GM12891 (cell line): ENCODE measurements at regions not wholly inside any gene's neighbourhood (a gene's known extent, or its start where the extent isn't known, plus 50 kb on each side); places are given as distances from the start of the nearest gene placed in this dataset.

Source experiments
- DNase-seq: peaks from one replicate; pipeline ENCODE4 v3.0.0; 2011; ENCODE audit warnings: low spot score; ENCODE audit not compliant: insufficient read length
- FAIRE-seq: peaks from 2 replicates; lab custom pipeline; 2011; peaks lifted over from hg19 to GRCh38; lab: Jason Lieb, UNC
- PAX5 ChIP-seq: IDR thresholded peaks from 2 replicates; pipeline ENCODE4 v1.6.1; 2011; ENCODE audit warnings: low read length, moderate library complexity, mild to moderate bottlenecking; ENCODE audit not compliant: insufficient read depth, severe bottlenecking
- POLR2A ChIP-seq: IDR thresholded peaks from 2 replicates; pipeline ENCODE4 v1.6.1; 2011; ENCODE audit warnings: low read depth, low read length, control low read depth
- POLR2AphosphoS5 ChIP-seq: IDR thresholded peaks from 2 replicates; pipeline ENCODE4 v1.6.1; 2011; ENCODE audit warnings: low read depth, low read length, control low read depth
- POU2F2 ChIP-seq: IDR thresholded peaks from 2 replicates; pipeline ENCODE4 v1.6.1; 2011; ENCODE audit warnings: low read depth, mild to moderate bottlenecking, control low read depth, low read length, moderate library complexity
- SPI1 ChIP-seq: IDR thresholded peaks from 2 replicates; pipeline ENCODE4 v1.6.1; 2011; ENCODE audit warnings: low read depth, low read length, control low read depth
- TAF1 ChIP-seq: IDR thresholded peaks from 2 replicates; pipeline ENCODE4 v1.6.1; 2011; ENCODE audit warnings: low read depth, low read length, control low read depth

- no peak for TF ChIP-seq POLR2AphosphoS5
- TF ChIP-seq PAX5, result no peak
- no peak for TF ChIP-seq POLR2A
- no peak for TF ChIP-seq POU2F2
- no peak for TF ChIP-seq SPI1
- TF ChIP-seq TAF1, result no peak
- DNase-seq, result no peak
- no peak for FAIRE-seq
Observed at GRCh38 chr3:43862992-43863805, 172.5 kb downstream of the ABHD5 start.

DNA sequence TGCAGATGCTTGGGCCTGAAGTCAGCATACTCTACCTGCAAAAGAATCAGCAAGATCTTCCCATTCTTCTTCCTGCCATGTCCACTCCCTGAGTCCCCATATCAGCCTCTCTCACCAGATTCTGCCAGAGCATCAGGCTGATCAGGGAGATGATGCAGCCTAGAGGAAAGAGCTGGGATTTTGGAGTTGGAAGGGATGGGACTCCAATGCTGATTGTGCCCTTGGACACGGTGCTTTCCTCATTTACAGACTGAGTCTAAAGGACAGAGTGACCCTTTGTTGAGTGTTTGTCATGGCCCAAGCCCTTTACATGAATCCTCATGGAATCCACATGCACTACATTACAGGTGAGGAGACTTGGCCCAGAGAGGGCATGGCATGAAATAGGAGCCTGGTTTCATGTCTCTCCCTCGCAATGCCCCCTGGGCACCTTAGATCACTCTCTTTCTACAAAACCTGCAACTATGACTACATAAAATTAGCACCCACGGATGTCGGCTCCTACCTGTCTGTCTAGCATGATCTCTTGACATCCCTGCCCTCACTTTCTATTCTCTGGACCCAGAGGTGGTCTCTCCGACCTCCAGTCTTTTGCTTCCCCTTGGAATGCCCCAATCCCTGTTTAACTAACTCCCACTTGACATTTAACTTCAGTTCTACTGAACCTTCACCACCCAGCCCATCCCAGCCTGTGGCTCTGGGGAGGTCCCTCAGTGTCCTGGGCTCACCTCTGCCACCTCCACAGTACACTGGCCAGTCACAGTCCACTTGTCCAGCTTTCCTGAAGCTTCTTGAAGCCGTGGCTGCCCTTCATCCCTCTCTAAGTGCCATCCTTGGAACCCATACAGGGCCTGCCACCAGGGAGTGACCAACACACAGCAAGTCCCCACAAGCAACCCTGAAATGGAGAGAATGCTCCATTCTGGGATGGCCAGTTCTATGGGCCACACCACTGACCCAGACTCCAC, 173.5 kb downstream of the ABHD5 start:
- TF ChIP-seq TAF1 (no peak), POLR2A (no peak), SPI1 (no peak), POLR2AphosphoS5 (no peak), POU2F2 (no peak)
- FAIRE-seq, result no peak
- no peak for DNase-seq

GRCh38 chr3:43865351-43865750, 174.6 kb downstream of the ABHD5 start:
- DNase-seq, result no peak
- FAIRE-seq, result no peak
- TF ChIP-seq POLR2A (no peak), SPI1 (no peak), PAX5 (no peak), TAF1 (no peak), POLR2AphosphoS5 (no peak), POU2F2 (no peak)

- DNase-seq (no peak), FAIRE-seq (no peak)
- TF ChIP-seq SPI1, result no peak
- TF ChIP-seq POLR2AphosphoS5, result no peak
Observed at GRCh38 chr3:43865887-43866528, 175.3 kb downstream of the ABHD5 start.

DNA sequence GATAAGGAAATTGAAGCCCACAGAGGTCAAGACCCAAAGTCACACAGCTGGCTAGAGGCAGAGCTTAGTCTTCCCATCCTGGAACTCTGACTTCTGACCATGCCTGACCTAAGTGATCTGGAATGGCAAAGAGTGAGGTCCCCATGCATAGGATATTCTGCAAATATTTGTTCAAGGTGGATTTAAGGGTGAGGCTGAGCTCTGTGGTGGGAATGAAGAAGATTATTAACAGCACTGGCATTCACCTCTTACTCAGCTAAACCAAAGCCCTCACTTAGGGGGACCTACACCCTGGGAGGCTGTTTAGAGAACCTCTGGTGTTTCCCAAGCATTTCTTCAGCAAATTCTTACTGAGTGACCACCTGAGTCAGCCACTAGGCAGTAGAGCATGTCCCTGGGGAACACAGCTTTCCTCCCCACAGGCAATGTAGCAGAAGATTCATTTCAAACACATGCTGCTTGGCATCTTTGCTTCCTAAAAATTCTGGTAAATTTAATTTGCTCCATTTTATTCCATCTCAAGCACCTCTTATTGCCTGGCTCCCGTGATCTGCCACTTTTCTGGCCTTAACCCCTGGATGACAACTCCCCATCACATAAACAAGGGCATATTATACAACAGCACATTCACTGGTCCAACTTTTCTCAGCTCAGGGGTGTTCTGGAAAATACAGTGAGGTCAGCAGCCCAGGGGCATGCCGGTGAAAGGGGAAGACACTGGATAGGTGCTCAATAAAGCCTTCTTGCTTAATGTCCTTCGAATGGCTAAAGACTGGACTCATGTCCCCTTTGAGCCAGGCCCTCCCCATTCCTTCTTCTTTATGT, 176.0 kb downstream of the ABHD5 start:
- no peak for DNase-seq
- TF ChIP-seq POLR2AphosphoS5, result no peak
- TF ChIP-seq PAX5, result no peak
- TF ChIP-seq TAF1, result no peak
- TF ChIP-seq POLR2A, result no peak
- TF ChIP-seq POU2F2, result no peak
- TF ChIP-seq SPI1, result no peak
- no peak for FAIRE-seq

- DNase-seq, result no peak
- TF ChIP-seq PAX5 (no peak), POLR2A (no peak), POU2F2 (no peak), POLR2AphosphoS5 (no peak), SPI1 (no peak), TAF1 (no peak)
- FAIRE-seq, result no peak
Observed at GRCh38 chr3:43867436-43868072, 176.8 kb downstream of the ABHD5 start.

- FAIRE-seq, result no peak
- TF ChIP-seq TAF1 (no peak), PAX5 (no peak), SPI1 (no peak), POU2F2 (no peak), POLR2AphosphoS5 (no peak), POLR2A (no peak)
- DNase-seq, result no peak
Observed at GRCh38 chr3:43869491-43869890, 178.8 kb downstream of the ABHD5 start.

DNA sequence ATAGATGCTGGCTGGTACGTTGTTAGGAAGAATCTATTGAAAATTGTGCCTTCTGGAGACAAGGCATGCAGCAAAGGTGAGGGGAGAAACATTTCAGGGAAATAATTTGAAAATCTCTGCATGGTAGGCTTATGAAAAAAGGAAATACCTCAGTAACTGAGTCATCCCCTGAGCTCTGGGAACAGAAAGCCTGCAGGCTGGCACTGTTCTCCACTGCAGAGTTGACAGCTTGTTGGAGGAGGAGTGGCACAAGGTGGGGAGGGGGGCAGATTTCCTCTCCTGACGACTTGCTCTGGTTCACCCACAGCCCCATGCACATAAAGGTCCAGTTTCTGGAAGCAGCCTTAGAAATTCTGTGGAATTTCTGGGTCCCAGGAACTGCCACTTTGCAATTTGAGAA, 179.4 kb downstream of the ABHD5 start:
- FAIRE-seq (no peak), DNase-seq (no peak)
- no peak for TF ChIP-seq PAX5
- TF ChIP-seq POLR2AphosphoS5, result no peak
- TF ChIP-seq POU2F2, result no peak
- TF ChIP-seq POLR2A, result no peak
- no peak for TF ChIP-seq TAF1
- TF ChIP-seq SPI1, result no peak
